ENCODE measurements at regions not wholly inside any gene's neighbourhood (a gene's known extent, or its start where the extent isn't known, plus 50 kb on each side); places are given as distances from the start of the nearest gene placed in this dataset.

DNA sequence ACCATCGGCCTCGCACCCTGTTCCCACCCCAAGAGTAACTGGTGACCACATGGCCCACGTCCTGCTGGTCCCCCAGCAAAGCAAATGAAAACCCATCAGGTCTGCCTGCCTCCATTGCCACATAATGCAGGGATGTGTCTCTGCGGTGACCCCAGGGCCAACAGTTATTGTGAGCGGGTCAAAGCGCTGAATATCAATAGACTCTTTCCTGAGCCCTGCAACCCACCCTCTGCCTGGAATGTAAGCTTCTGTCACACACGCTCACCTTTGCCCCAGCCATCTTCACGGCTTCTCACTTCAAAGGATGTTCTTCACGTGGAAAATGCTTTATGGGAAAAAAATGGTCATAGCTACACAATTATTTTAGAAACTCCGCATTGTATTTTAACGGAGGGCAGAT, 63.9 kb downstream of the FZD10 start:
- H4K91ac ChIP-seq (replicated peaks; ENCODE audit: insufficient read length, low read length): no peak overlapping the region
- no peak overlapping the region for H3K27ac ChIP-seq (ENCODE audit: low read depth, low read length)
- no peak for DNase-seq (ENCODE audit: low read depth in 1 of 2, low spot score in 2 of 2)
- no peaks in the 10 kb centered on the region for H3K36me3 ChIP-seq (ENCODE audit: control insufficient read depth in 2 of 4, insufficient read depth in 4 of 4, low read length in 3 of 4)
- peaks cover 5 to 15% of the 10 kb centered on the region in 2 experiments; a peak in 3 of 4 replicates for H3K9me3 ChIP-seq (ENCODE audit: insufficient read depth in 2 of 2, low read depth in 1 of 2, low read length in 1 of 2)
- no peak overlapping the region for H2AK5ac ChIP-seq (ENCODE audit: low read depth, low read length)
- no peak overlapping the region for H2BK5ac ChIP-seq (ENCODE audit: low read depth, low read length)
- no peak overlapping the region for H3K4me3 ChIP-seq (ENCODE audit: extremely low read depth in 1 of 4, insufficient read depth in 2 of 4, low read depth in 3 of 4, low read length in 4 of 4)
- CTCF ChIA-PET (ENCODE audit: partially characterized antibody): interaction anchor here (0.9 to 2.5 kb wide), 9 partner anchors 12 to 200 kb away, joined by 3 to 8 read pairs (median 4); no protein-coding TSS in a partner anchor
- no peak overlapping the region for H2BK15ac ChIP-seq (ENCODE audit: low read length)
- H2BK12ac ChIP-seq (ENCODE audit: low read depth, low read length): no peak overlapping the region; the same call in 1 of the 2 replicates
- H3K79me1 ChIP-seq (ENCODE audit: low read depth, low read length): no peaks in the 10 kb centered on the region
- H3K27me3 ChIP-seq (replicated peaks in 1 of 4; ENCODE audit: control insufficient read depth in 3 of 4, extremely low read depth in 1 of 4, insufficient read depth in 3 of 4, low read length in 3 of 4): peaks cover 10 to 47% (median 32%) of the 10 kb centered on the region in 4 experiments
- no peak overlapping the region for H2BK120ac ChIP-seq (replicated peaks; ENCODE audit: low read depth, low read length)
- 0 out of 4 replicates have a peak overlapping the region, but pooled peaks of 1 of the 2 experiments have one; percentile 15 for H3K4me2 ChIP-seq (ENCODE audit: insufficient read depth in 1 of 2, low read depth in 2 of 2, low read length in 2 of 2)
- FAIRE-seq: no peak
- H3K14ac ChIP-seq (ENCODE audit: insufficient read length): no peak overlapping the region
- 73% methylated on average over 11 of the region's 11 CpGs; no CpG with 5 or more reads in 1 of the 2 experiments for WGBS, 2 experiments (ENCODE audit: extremely low coverage in 1 of 2, insufficient coverage in 1 of 2, insufficient read length in 1 of 2, insufficient replicate concordance in 2 of 2, low coverage in 1 of 2, low lambda C conversion rate in 2 of 2, missing lambda C conversion rate in 1 of 2)
- no peak overlapping the region for H3K56ac ChIP-seq (replicated peaks; ENCODE audit: insufficient read length, low read depth, low read length)
- peaks cover 0 to 7% (median 3%) of the 10 kb centered on the region in 4 experiments; a peak in 3 of 7 replicates for H3K4me1 ChIP-seq (replicated peaks in 1 of 4; ENCODE audit: control insufficient read depth in 3 of 4, insufficient read depth in 4 of 4, low read length in 3 of 4)
- peaks cover 8% of the 10 kb centered on the region for H3K23me2 ChIP-seq (ENCODE audit: low read depth, low read length)
- H4K20me1 ChIP-seq (replicated peaks in 1 of 2; ENCODE audit: control insufficient read depth in 1 of 2, insufficient read depth in 2 of 2, low read length in 2 of 2): peaks cover 0 to 6% of the 10 kb centered on the region in 2 experiments
- no peak overlapping the region for H2BK20ac ChIP-seq (ENCODE audit: low read length)
- H2AFZ ChIP-seq (ENCODE audit: low read length): no peak overlapping the region
- no peak overlapping the region for H4K5ac ChIP-seq (ENCODE audit: insufficient read length, low read depth, low read length)
- H3K18ac ChIP-seq (ENCODE audit: extremely low read depth, low read length): no peak overlapping the region
- POLR2A ChIA-PET (ENCODE audit: partially characterized antibody): interaction anchor here (1.2 kb wide), 1 partner anchor 55 kb away, joined by 4 read pairs; no protein-coding TSS in a partner anchor
- no peak overlapping the region for H4K8ac ChIP-seq (ENCODE audit: extremely low read depth, insufficient read depth, low read length)
- no peak overlapping the region for H3K4ac ChIP-seq (replicated peaks; ENCODE audit: insufficient read length, low read depth, low read length)
- no peak overlapping the region for H3K23ac ChIP-seq (ENCODE audit: insufficient read length)
- no peaks in the 10 kb centered on the region for H3K79me2 ChIP-seq (ENCODE audit: control insufficient read depth in 1 of 2, insufficient read depth in 2 of 2, low read length in 2 of 2)
- no peak overlapping the region for H3K9ac ChIP-seq (replicated peaks in 1 of 4; ENCODE audit: extremely low read depth in 1 of 4, low read depth in 3 of 4, low read length in 3 of 4)
- TF ChIP-seq E2F6 (IDR thresholded peaks at IDR 0.05) (peak; percentile 29; the same call in 1 of the 2 replicates), TAF1 (IDR thresholded peaks at IDR 0.05; ENCODE audit: low read depth, low read length) (no peak), FOSL1 (IDR thresholded peaks at IDR 0.05; ENCODE audit: insufficient read depth, low read depth, low read length) (no peak), CREB1 (IDR thresholded peaks at IDR 0.05) (no peak), TEAD4 (IDR thresholded peaks at IDR 0.05; ENCODE audit: low read depth, low read length) (0 out of 2 replicates have a peak, but pooled peaks have one; percentile 41), CHD1 (IDR thresholded peaks at IDR 0.05; ENCODE audit: low read depth, low read length) (no peak), RNF2 (IDR thresholded peaks at IDR 0.05; ENCODE audit: borderline replicate concordance, low read depth, low read length, missing control alignments, poor library complexity, severe bottlenecking) (no peak), ATF3 (IDR thresholded peaks at IDR 0.05; ENCODE audit: insufficient read depth, low read depth, low read length) (no peak), HDAC2 (IDR thresholded peaks at IDR 0.05; ENCODE audit: borderline replicate concordance in 1 of 2, low read depth in 2 of 2, low read length in 2 of 2) (no peak), CEBPB (IDR thresholded peaks at IDR 0.05; ENCODE audit: low read depth, low read length) (no peak), NRF1 (IDR thresholded peaks at IDR 0.05; ENCODE audit: low read depth, low read length) (no peak), PHF8 (conservative IDR thresholded peaks at IDR 0.05; ENCODE audit: low read depth, low read length) (no peak)

All from H1 (cell line).